Peyer's patch (tissue), 4 donors: ENCODE measurements at regions not wholly inside any gene's neighbourhood (a gene's known extent, or its start where the extent isn't known, plus 50 kb on each side); places are given as distances from the start of the nearest gene placed in this dataset.

Source experiments
- DNase-seq, 3 donors: peaks; one replicate each; pipeline ENCODE4 v3.0.0-alpha.2; 2017 to 2019
- H3K27ac ChIP-seq, 4 donors: fragments of 200-600 bp; sonication (generic); one replicate each; pipeline ENCODE4 v1.5.1; 2016 to 2019
- H3K27me3 ChIP-seq, 2 donors: fragments of 200-600 bp; sonication (generic); one replicate each; pipeline ENCODE4 v1.5.1; 2019
- H3K36me3 ChIP-seq, 3 donors: fragments of 200-600 bp; sonication (generic); one replicate each; pipeline ENCODE4 v1.5.1; 2016 to 2019
- H3K4me1 ChIP-seq, 4 donors: fragments of 200-600 bp; sonication (generic); one replicate each; pipeline ENCODE4 v1.5.1; 2016 to 2019
- H3K4me3 ChIP-seq, 4 donors: fragments of 200-600 bp; sonication (generic); 1 replicate in 3 of 4; 2 replicates in 1 of 4; pipeline ENCODE4 v1.5.1; 2016 to 2019; ENCODE audit warnings: mild to moderate bottlenecking in 1 of 4
- H3K9me3 ChIP-seq, 4 donors: fragments of 200-600 bp; sonication (generic); one replicate each; pipeline ENCODE4 v1.5.1; 2016 to 2019; ENCODE audit warnings: mild to moderate bottlenecking in 1 of 4
- CTCF ChIP-seq, 6 experiments: fragments of 450-650 bp in 4 of 6; fragments of 200-600 bp in 2 of 6; sonication (generic) in 1 of 6; IDR thresholded peaks; one replicate each; pipeline ENCODE4 v1.5.1; 2017 to 2019; ENCODE audit warnings: antibody characterized with exemption in 6 of 6, mild to moderate bottlenecking in 3 of 6, moderate library complexity in 1 of 6
- POLR2A ChIP-seq, 2 donors: fragments of 450-650 bp; IDR thresholded peaks; one replicate each; pipeline ENCODE4 v1.5.1; 2017; ENCODE audit warnings: antibody characterized with exemption in 2 of 2, mild to moderate bottlenecking in 2 of 2, moderate library complexity in 2 of 2

- no peak overlapping the region for H3K4me3 ChIP-seq
- H3K27me3 ChIP-seq: no peaks in the 10 kb centered on the region
- TF ChIP-seq POLR2A (IDR thresholded peaks at IDR 0.05) (no peak), CTCF (IDR thresholded peaks at IDR 0.05) (no peak)
- no peaks in the 10 kb centered on the region for H3K4me1 ChIP-seq
- no peak for DNase-seq
- no peaks in the 10 kb centered on the region for H3K9me3 ChIP-seq
- no peaks in the 10 kb centered on the region for H3K36me3 ChIP-seq
- H3K27ac ChIP-seq: no peak overlapping the region
These were observed 472.1 kb upstream of the SEMA3A start for GRCh38 chr7:84666651-84667050.

- no peaks in the 10 kb centered on the region for H3K4me1 ChIP-seq
- no peaks in the 10 kb centered on the region for H3K36me3 ChIP-seq
- H3K27ac ChIP-seq: no peak overlapping the region
- no peak for DNase-seq
- H3K4me3 ChIP-seq: no peak overlapping the region
- TF ChIP-seq POLR2A (IDR thresholded peaks at IDR 0.05): no peak
- no peak for TF ChIP-seq CTCF (IDR thresholded peaks at IDR 0.05)
- H3K9me3 ChIP-seq: no peaks in the 10 kb centered on the region
- no peaks in the 10 kb centered on the region for H3K27me3 ChIP-seq
These were observed 470.8 kb upstream of the SEMA3A start for GRCh38 chr7:84665339-84665738.

GRCh38 chr7:84664626-84665025 lies 470.0 kb upstream of the SEMA3A start:
- Histone ChIP-seq H3K27me3 (no peaks in the 10 kb centered on the region), H3K4me1 (no peaks in the 10 kb centered on the region), H3K9me3 (no peaks in the 10 kb centered on the region), H3K4me3 (no peak overlapping the region), H3K36me3 (no peaks in the 10 kb centered on the region), H3K27ac (no peak overlapping the region)
- no peak for DNase-seq
- TF ChIP-seq CTCF (IDR thresholded peaks at IDR 0.05) (no peak), POLR2A (IDR thresholded peaks at IDR 0.05) (no peak)

- no peaks in the 10 kb centered on the region for H3K4me1 ChIP-seq
These were observed 468.6 kb upstream of the SEMA3A start for GRCh38 chr7:84663224-84663623.

GRCh38 chr7:84658286-84658685 lies 463.7 kb upstream of the SEMA3A start:
- TF ChIP-seq POLR2A (IDR thresholded peaks at IDR 0.05): no peak
- no peak for TF ChIP-seq CTCF (IDR thresholded peaks at IDR 0.05)
- H3K27ac ChIP-seq: no peak overlapping the region
- no peak for DNase-seq
- H3K36me3 ChIP-seq: no peaks in the 10 kb centered on the region
- H3K27me3 ChIP-seq: no peaks in the 10 kb centered on the region
- H3K4me3 ChIP-seq: no peak overlapping the region
- no peaks in the 10 kb centered on the region for H3K9me3 ChIP-seq
- H3K4me1 ChIP-seq: no peaks in the 10 kb centered on the region

More at GRCh38 chr7:84663224-84663623, 468.6 kb upstream of the SEMA3A start:
- no peak for DNase-seq
- H3K9me3 ChIP-seq: no peaks in the 10 kb centered on the region
- TF ChIP-seq CTCF (IDR thresholded peaks at IDR 0.05): no peak
- TF ChIP-seq POLR2A (IDR thresholded peaks at IDR 0.05): no peak
- H3K4me3 ChIP-seq: no peak overlapping the region
- no peaks in the 10 kb centered on the region for H3K27me3 ChIP-seq
- H3K36me3 ChIP-seq: no peaks in the 10 kb centered on the region
- H3K27ac ChIP-seq: no peak overlapping the region

- TF ChIP-seq POLR2A (IDR thresholded peaks at IDR 0.05): no peak
- no peak for TF ChIP-seq CTCF (IDR thresholded peaks at IDR 0.05)
- H3K4me1 ChIP-seq: no peaks in the 10 kb centered on the region
- no peaks in the 10 kb centered on the region for H3K27me3 ChIP-seq
- H3K36me3 ChIP-seq: no peaks in the 10 kb centered on the region
- H3K27ac ChIP-seq: no peak overlapping the region
- no peak overlapping the region for H3K4me3 ChIP-seq
- DNase-seq: no peak
- H3K9me3 ChIP-seq: no peaks in the 10 kb centered on the region
These were observed 459.7 kb upstream of the SEMA3A start for GRCh38 chr7:84654273-84654672.
